ENCODE measurements at regions not wholly inside any gene's neighbourhood (a gene's known extent, or its start where the extent isn't known, plus 50 kb on each side); places are given as distances from the start of the nearest gene placed in this dataset.

DNA sequence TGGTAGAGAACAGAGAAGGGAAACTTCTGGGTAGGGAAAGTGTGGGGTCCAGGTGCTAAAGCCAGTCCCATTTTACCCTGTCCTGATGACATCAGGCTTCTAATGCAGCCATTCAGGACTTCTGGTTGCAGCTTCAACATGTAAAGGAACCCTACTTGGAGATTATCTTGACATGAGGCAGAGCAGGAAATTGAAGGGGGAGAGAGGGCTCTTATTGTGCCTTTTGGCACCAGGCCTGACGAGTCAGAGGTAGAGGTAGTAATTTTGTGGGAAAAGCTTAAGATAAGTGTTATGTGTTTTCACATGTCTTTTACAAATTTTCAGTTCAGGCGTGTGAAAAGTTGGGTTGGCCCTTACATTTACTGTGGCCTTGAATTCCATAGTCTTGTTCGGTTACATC lies 102.4 kb upstream of the APC start:
- no peak for ATAC-seq (ENCODE audit: insufficient read depth, low FRiP score)
- WGBS, 2 donors: 80 to 85% methylated on average over 3 of the region's 3 CpGs
- TF ChIP-seq, protein P1, sequence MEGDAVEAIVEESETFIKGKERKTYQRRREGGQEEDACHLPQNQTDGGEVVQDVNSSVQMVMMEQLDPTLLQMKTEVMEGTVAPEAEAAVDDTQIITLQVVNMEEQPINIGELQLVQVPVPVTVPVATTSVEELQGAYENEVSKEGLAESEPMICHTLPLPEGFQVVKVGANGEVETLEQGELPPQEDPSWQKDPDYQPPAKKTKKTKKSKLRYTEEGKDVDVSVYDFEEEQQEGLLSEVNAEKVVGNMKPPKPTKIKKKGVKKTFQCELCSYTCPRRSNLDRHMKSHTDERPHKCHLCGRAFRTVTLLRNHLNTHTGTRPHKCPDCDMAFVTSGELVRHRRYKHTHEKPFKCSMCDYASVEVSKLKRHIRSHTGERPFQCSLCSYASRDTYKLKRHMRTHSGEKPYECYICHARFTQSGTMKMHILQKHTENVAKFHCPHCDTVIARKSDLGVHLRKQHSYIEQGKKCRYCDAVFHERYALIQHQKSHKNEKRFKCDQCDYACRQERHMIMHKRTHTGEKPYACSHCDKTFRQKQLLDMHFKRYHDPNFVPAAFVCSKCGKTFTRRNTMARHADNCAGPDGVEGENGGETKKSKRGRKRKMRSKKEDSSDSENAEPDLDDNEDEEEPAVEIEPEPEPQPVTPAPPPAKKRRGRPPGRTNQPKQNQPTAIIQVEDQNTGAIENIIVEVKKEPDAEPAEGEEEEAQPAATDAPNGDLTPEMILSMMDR (IDR thresholded peaks at IDR 0.05; ENCODE audit: control extremely low read depth, extremely low read depth): no peak

DNA sequence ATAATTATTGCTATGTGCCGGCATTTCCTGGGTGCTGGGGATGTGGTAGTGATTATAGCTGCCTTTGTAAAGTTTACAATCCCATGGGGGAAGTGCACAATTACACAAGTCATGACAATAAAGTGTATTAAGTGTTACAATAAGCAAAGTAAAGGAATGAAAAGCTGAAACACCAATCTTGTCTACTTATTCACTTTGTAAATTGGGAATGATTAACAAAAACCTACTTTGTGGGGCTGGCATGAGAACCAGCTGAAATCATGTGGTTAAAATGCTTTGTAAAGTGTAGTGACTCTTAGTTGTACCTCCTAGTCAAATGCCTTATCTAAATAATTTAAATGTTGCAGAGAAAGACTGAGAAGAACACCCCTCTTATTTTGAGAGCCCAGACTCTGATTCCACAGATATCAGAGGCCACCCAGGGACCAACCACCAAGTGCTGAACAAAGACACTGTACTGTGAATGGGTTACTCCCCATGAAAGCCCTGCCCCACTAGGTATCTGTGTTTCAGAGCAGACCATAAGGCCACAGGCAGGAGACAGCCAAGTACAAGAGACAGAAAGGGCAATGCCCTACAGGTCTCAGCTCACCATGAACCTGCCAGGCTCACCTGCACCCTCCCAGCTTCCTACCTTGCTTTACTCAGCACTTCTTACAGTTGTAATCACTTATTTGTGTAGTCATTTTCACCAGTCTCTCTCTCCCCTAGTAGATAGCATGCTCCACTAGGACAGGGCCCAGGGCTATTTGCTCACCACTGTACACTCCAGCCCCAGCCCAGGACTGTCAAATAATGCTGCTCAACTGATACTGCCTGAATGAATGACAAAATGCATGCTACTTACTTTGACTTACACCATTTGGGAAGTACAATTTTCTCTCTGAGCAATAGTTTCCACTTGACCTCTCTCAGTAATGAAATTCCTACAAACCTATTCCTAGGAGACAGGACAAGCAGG lies 101.6 kb upstream of the APC start:
- H3K27me3 ChIP-seq (ENCODE audit: control insufficient read depth in 3 of 3, insufficient read depth in 3 of 3, low read length in 2 of 3): no peaks in the 10 kb centered on the region
- ATAC-seq (ENCODE audit: insufficient read depth, low FRiP score): no peak
- no peak overlapping the region for H3K4me3 ChIP-seq
- TF ChIP-seq, protein P1 (IDR thresholded peaks at IDR 0.05; ENCODE audit: control extremely low read depth, extremely low read depth): no peak
- WGBS, 2 donors: 86 to 93% methylated on average over 1 of the region's 1 CpG
- H3K4me1 ChIP-seq (ENCODE audit: control insufficient read depth in 5 of 5, insufficient read depth in 5 of 5, low read length in 5 of 5): peaks cover 0 to 9% (median 2%) of the 10 kb centered on the region in 5 donors
- no peak overlapping the region for H3K9ac ChIP-seq (ENCODE audit: insufficient read depth in 1 of 2, low read length in 2 of 2)
- H3K36me3 ChIP-seq (ENCODE audit: control insufficient read depth in 4 of 4, insufficient read depth in 4 of 4, low read length in 4 of 4): no peaks in the 10 kb centered on the region
- no peak for DNase-seq
- H3K27ac ChIP-seq (ENCODE audit: low read depth in 1 of 2, low read length in 1 of 2): no peak overlapping the region
- H3K9me3 ChIP-seq (ENCODE audit: control insufficient read depth in 4 of 4, insufficient read depth in 3 of 4, low read length in 3 of 4): peaks cover 0 to 2% (median 0%) of the 10 kb centered on the region in 4 donors

More for the DNA sequence above, 102.4 kb upstream of the APC start:
- Histone ChIP-seq H3K9ac (ENCODE audit: insufficient read depth in 1 of 2, low read length in 2 of 2) (no peak overlapping the region), H3K36me3 (ENCODE audit: control insufficient read depth in 4 of 4, insufficient read depth in 4 of 4, low read length in 4 of 4) (no peaks in the 10 kb centered on the region), H3K27ac (ENCODE audit: low read depth in 1 of 2, low read length in 1 of 2) (no peak overlapping the region), H3K4me3 (no peak overlapping the region), H3K4me1 (ENCODE audit: control insufficient read depth in 5 of 5, insufficient read depth in 5 of 5, low read length in 5 of 5) (peaks cover 0 to 9% (median 2%) of the 10 kb centered on the region in 5 donors), H3K9me3 (ENCODE audit: control insufficient read depth in 4 of 4, insufficient read depth in 3 of 4, low read length in 3 of 4) (peaks cover 0 to 2% (median 0%) of the 10 kb centered on the region in 4 donors), H3K27me3 (ENCODE audit: control insufficient read depth in 3 of 3, insufficient read depth in 3 of 3, low read length in 2 of 3) (no peaks in the 10 kb centered on the region)
- DNase-seq: no peak

DNA sequence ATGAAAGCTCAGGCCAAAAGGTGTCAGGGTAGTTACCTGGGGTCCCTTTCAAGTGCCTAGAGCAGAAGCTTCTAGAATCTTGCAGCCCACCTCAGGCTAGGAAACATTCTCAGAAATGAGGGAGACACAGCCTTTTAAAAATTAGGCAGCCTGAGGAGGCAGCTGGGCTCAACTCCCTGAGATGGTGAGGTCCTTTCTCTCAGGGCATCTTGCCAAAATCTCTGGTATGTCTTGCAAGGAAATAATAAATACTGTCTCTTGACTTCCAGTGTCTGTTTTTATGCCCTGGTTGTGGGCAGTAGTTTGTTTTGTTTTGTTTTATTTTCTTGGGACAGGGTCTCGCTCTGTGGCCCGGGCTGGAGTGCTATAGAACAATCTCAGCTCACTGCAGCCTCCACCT lies 100.9 kb upstream of the APC start:
- Histone ChIP-seq H3K4me3 (no peak overlapping the region), H3K4me1 (ENCODE audit: control insufficient read depth in 5 of 5, insufficient read depth in 5 of 5, low read length in 5 of 5) (peaks cover 0 to 9% (median 2%) of the 10 kb centered on the region in 5 donors), H3K27me3 (ENCODE audit: control insufficient read depth in 3 of 3, insufficient read depth in 3 of 3, low read length in 2 of 3) (no peaks in the 10 kb centered on the region), H3K27ac (ENCODE audit: low read depth in 1 of 2, low read length in 1 of 2) (no peak overlapping the region), H3K36me3 (ENCODE audit: control insufficient read depth in 4 of 4, insufficient read depth in 4 of 4, low read length in 4 of 4) (no peaks in the 10 kb centered on the region), H3K9ac (ENCODE audit: insufficient read depth in 1 of 2, low read length in 2 of 2) (no peak overlapping the region), H3K9me3 (ENCODE audit: control insufficient read depth in 4 of 4, insufficient read depth in 3 of 4, low read length in 3 of 4) (peaks cover 0 to 2% (median 0%) of the 10 kb centered on the region in 4 donors)
- no peak for DNase-seq
- WGBS, 2 donors: 74 to 78% methylated on average over 2 of the region's 2 CpGs
- TF ChIP-seq, protein P1 (IDR thresholded peaks at IDR 0.05; ENCODE audit: control extremely low read depth, extremely low read depth): no peak
- no peak for ATAC-seq (ENCODE audit: insufficient read depth, low FRiP score)

All from lung (tissue), 11 donors.